IMR-90 (cell line): ENCODE measurements at regions not wholly inside any gene's neighbourhood (a gene's known extent, or its start where the extent isn't known, plus 50 kb on each side); places are given as distances from the start of the nearest gene placed in this dataset.

ENCODE experiments used
- ATAC-seq: fragments of 200-7000 bp; cut with Tn5 transposase; 2 replicates; pipeline ENCODE4 v1.9.1; 2020; ENCODE audit warnings: low read depth, mild to moderate bottlenecking, moderate library complexity
- BruUV-seq: library from RNA; stranded (reverse); fragments of 400-500 nt; replicated peaks from 2 replicates; lab custom pipeline; 2021; lab: Mats Ljungman, UMichigan
- CTCF ChIA-PET: fragments of 300-600 bp; formaldehyde crosslinking; extraction: SDS; loops from one replicate; lab custom pipeline; 2021; ENCODE audit warnings: antibody characterized with exemption; lab: Yijun Ruan, JAX
- POLR2A ChIA-PET: fragments of 300-600 bp; sonication (Branson Sonifier 250); formaldehyde crosslinking; loops from one replicate; lab custom pipeline; 2022; ENCODE audit warnings: antibody characterized with exemption; ENCODE audit not compliant: unreplicated experiment; lab: Charles Lee
- DNase-seq: peaks from one replicate; pipeline ENCODE4 v3.0.0; 2013
- H2AFZ ChIP-seq: replicated peaks from 2 replicates; pipeline ENCODE3; 2013; ENCODE audit warnings: low read length, mild to moderate bottlenecking; ENCODE audit not compliant: poor library complexity
- H2AK5ac ChIP-seq: 2 replicates; pipeline ENCODE4 v1.6.1; 2013; ENCODE audit warnings: low read depth, low read length, inconsistent platforms
- H2AK9ac ChIP-seq: replicated peaks from 2 replicates; pipeline ENCODE3; 2013; ENCODE audit warnings: mild to moderate bottlenecking, low read depth, low read length, moderate library complexity; ENCODE audit not compliant: poor library complexity
- H2BK120ac ChIP-seq: 2 replicates; pipeline ENCODE4 v1.6.1; 2013; ENCODE audit warnings: low read depth, low read length, inconsistent platforms
- H2BK15ac ChIP-seq: 3 replicates; pipeline ENCODE4 v1.6.1; 2013; ENCODE audit warnings: low read depth, low read length, inconsistent platforms
- H2BK20ac ChIP-seq: 2 replicates; pipeline ENCODE4 v1.6.1; 2013; ENCODE audit warnings: low read depth, mild to moderate bottlenecking, inconsistent platforms, low read length, moderate library complexity
- H2BK5ac ChIP-seq: 2 replicates; pipeline ENCODE4 v1.6.1; 2013; ENCODE audit warnings: mild to moderate bottlenecking, low read depth, low read length, inconsistent platforms; ENCODE audit not compliant: poor library complexity, severe bottlenecking
- H3K14ac ChIP-seq: replicated peaks from 2 replicates; pipeline ENCODE4 v1.6.1; 2013; ENCODE audit warnings: low read depth, low read length, inconsistent platforms
- H3K18ac ChIP-seq: 2 replicates; pipeline ENCODE4 v1.6.1; 2013; ENCODE audit warnings: low read depth, low read length, control low read depth
- H3K23ac ChIP-seq: 2 replicates; pipeline ENCODE4 v1.6.1; 2013; ENCODE audit warnings: low read depth, low read length, inconsistent platforms
- H3K27ac ChIP-seq: 2 replicates; pipeline ENCODE4 v1.5.1; 2013; ENCODE audit warnings: mild to moderate bottlenecking, control low read depth, low read length; ENCODE audit not compliant: insufficient read depth
- H3K27me3 ChIP-seq: 2 replicates; pipeline ENCODE4 v1.6.1; 2013; ENCODE audit warnings: low read length; ENCODE audit not compliant: control insufficient read depth, insufficient read depth
- H3K36me3 ChIP-seq: 2 replicates; pipeline ENCODE4 v1.6.1; 2013; ENCODE audit warnings: low read length, mixed read lengths; ENCODE audit not compliant: control insufficient read depth, insufficient read depth
- H3K4ac ChIP-seq: 2 replicates; pipeline ENCODE4 v1.6.1; 2013; ENCODE audit warnings: low read depth, low read length, inconsistent platforms
- H3K4me1 ChIP-seq: 2 replicates; pipeline ENCODE4 v1.6.1; 2013; ENCODE audit warnings: low read length, mixed read lengths; ENCODE audit not compliant: control insufficient read depth, insufficient read depth
- H3K4me2 ChIP-seq: 2 replicates; pipeline ENCODE4 v1.6.1; 2013; ENCODE audit warnings: low read depth, mild to moderate bottlenecking, control low read depth, low read length, moderate library complexity
- H3K4me3 ChIP-seq: 2 replicates; pipeline ENCODE4 v1.5.1; 2013; ENCODE audit warnings: low read depth, mild to moderate bottlenecking, control low read depth, low read length, moderate library complexity; ENCODE audit not compliant: insufficient read depth
- H3K56ac ChIP-seq: 2 replicates; pipeline ENCODE4 v1.6.1; 2013; ENCODE audit warnings: low read length, inconsistent platforms; ENCODE audit not compliant: insufficient read depth; ENCODE audit errors: extremely low read depth
- H3K79me1 ChIP-seq, 2 experiments: 2 replicates each; pipeline ENCODE4 v1.6.1; 2013; ENCODE audit warnings: low read length in 2 of 2, inconsistent platforms in 1 of 2, low read depth in 1 of 2
- H3K9ac ChIP-seq: 2 replicates; pipeline ENCODE4 v1.6.1; 2013; ENCODE audit warnings: low read depth, low read length, control low read depth
- H3K9me1 ChIP-seq: 2 replicates; pipeline ENCODE4 v1.6.1; 2013; ENCODE audit warnings: low read length, inconsistent platforms; ENCODE audit not compliant: insufficient read depth
- H3K9me3 ChIP-seq: 2 replicates; pipeline ENCODE4 v1.6.1; 2013; ENCODE audit warnings: low read length; ENCODE audit not compliant: control insufficient read depth, insufficient read depth
- H4K20me1 ChIP-seq: 2 replicates; pipeline ENCODE4 v1.6.1; 2013; ENCODE audit warnings: low read length, inconsistent platforms; ENCODE audit not compliant: insufficient read depth
- H4K5ac ChIP-seq: 2 replicates; pipeline ENCODE4 v1.6.1; 2013; ENCODE audit warnings: mild to moderate bottlenecking, low read depth, low read length, control low read depth
- H4K8ac ChIP-seq, 2 experiments: 2 replicates each; pipeline ENCODE4 v1.6.1; 2013; ENCODE audit warnings: low read depth in 2 of 2, low read length in 2 of 2, control low read depth in 1 of 2, inconsistent platforms in 1 of 2
- H4K91ac ChIP-seq: 2 replicates; pipeline ENCODE4 v1.6.1; 2013; ENCODE audit warnings: low read depth, low read length, inconsistent platforms; ENCODE audit not compliant: insufficient read depth
- CTCF ChIP-seq: conservative IDR thresholded peaks from 2 replicates; pipeline ENCODE4 v1.5.1; 2012; ENCODE audit warnings: mild to moderate bottlenecking, low read depth, low read length, improper control_type of control experiment
- POLR2A ChIP-seq: IDR thresholded peaks from 2 replicates; pipeline ENCODE4 v1.6.1; 2012; ENCODE audit warnings: mild to moderate bottlenecking, low read depth, low read length
- RAD21 ChIP-seq: IDR thresholded peaks from 2 replicates; pipeline ENCODE4 v1.6.1; 2012; ENCODE audit warnings: low read length, improper control_type of control experiment
- RFX5 ChIP-seq: IDR thresholded peaks from 2 replicates; pipeline ENCODE4 v1.8.0; 2012; ENCODE audit warnings: low read depth, mild to moderate bottlenecking, low read length, moderate library complexity
- SMC3 ChIP-seq: fragments of 150-350 bp; IDR thresholded peaks from 2 replicates; pipeline ENCODE4 v1.6.1; 2016; ENCODE audit warnings: low read depth, mild to moderate bottlenecking, antibody characterized with exemption, low read length, moderate library complexity
- WGBS, 2 experiments: methylation state at CpG; one replicate each; pipeline versions ENCODE4 v1.1.5 to v1.1.7; 2013; ENCODE audit warnings: missing lambda C conversion rate in 2 of 2; ENCODE audit not compliant: insufficient read length in 1 of 2; ENCODE audit errors: extremely low coverage in 2 of 2; 5-methylcytosine and 5-hydroxymethylcytosine counted together
- dilution Hi-C: fragments of 300-500 bp; cut with HindIII; formaldehyde crosslinking; loops from one replicate; pipeline ENCODE4 v1.14.3; 2018; ENCODE audit warnings: low sequenced_read_pairs; ENCODE audit not compliant: unreplicated experiment
- in situ Hi-C: fragments of 300-500 bp; cut with MboI; formaldehyde crosslinking; loops from 3 replicates; pipeline ENCODE4 v1.14.3; 2019; ENCODE audit warnings: low sequenced_read_pairs, inconsistent platforms, mixed read lengths
- intact Hi-C: fragments of 100-400 bp; cut with micrococcal nuclease; formaldehyde crosslinking; loops from 2 replicates; pipeline ENCODE4 v1.10.0; 2022

GRCh38 chr7:130875265-130875741, 141.3 kb upstream of the KLF14 start:
- intact Hi-C loops: no loop called here
- Histone ChIP-seq H2BK15ac (no peak overlapping the region), H4K91ac (no peak overlapping the region), H3K27me3 (no peaks in the 10 kb centered on the region), H3K9me1 (peaks cover 24% of the 10 kb centered on the region), H3K4me2 (no peak overlapping the region), H3K9me3 (no peaks in the 10 kb centered on the region), H3K4me1 (peaks cover 24% of the 10 kb centered on the region), H3K14ac (0 out of 2 replicates have a peak overlapping the region, but pooled peaks have one; percentile 3), H4K20me1 (peaks cover 73% of the 10 kb centered on the region), H3K4ac (peak overlapping the region; percentile 20; the same call in 1 of the 2 replicates), H3K27ac (peak overlapping the region; percentile 56; the same call in 1 of the 2 replicates), H2AFZ (no peak overlapping the region), H3K9ac (no peak overlapping the region), H2AK9ac (no peak overlapping the region), H3K4me3 (no peak overlapping the region), H3K56ac (no peak overlapping the region), H4K8ac (0 out of 4 replicates have a peak overlapping the region, but pooled peaks of 1 of the 2 experiments have one; percentile 4), H2BK5ac (peak overlapping the region; percentile 44), H4K5ac (no peak overlapping the region), H3K79me1 (peaks cover 31 to 71% of the 10 kb centered on the region in 2 experiments), H2BK120ac (0 out of 2 replicates have a peak overlapping the region, but pooled peaks have one; percentile 1), H3K23ac (no peak overlapping the region), H3K18ac (no peak overlapping the region), H2AK5ac (no peak overlapping the region), H3K36me3 (peaks cover 48% of the 10 kb centered on the region), H2BK20ac (no peak overlapping the region)
- in situ Hi-C loops: no loop called here
- ATAC-seq (peak; percentile 12; the same call in 1 of the 2 replicates), DNase-seq (peak; percentile 44)
- dilution Hi-C loops: no loop called here
- BruUV-seq: no TSS peak
- 20% methylated on average over 1 of the region's 6 CpGs; no CpG with 5 or more reads in 1 of the 2 experiments for WGBS, 2 experiments
- TF ChIP-seq CTCF (peak; percentile 60), RAD21 (peak; percentile 56), SMC3 (peak; percentile 39), POLR2A (peak; percentile 26; the same call in 1 of the 2 replicates), RFX5 (no peak)
- POLR2A ChIA-PET: no interaction called here
- CTCF ChIA-PET: interaction anchor here (2.1 kb wide), 1 partner anchor 11 kb away, joined by 6 read pairs; no protein-coding TSS in a partner anchor
